Tibial artery (tissue), 4 donors: ENCODE measurements at regions not wholly inside any gene's neighbourhood (a gene's known extent, or its start where the extent isn't known, plus 50 kb on each side); places are given as distances from the start of the nearest gene placed in this dataset.

Experiments used
- DNase-seq, 2 donors: peaks; one replicate each; pipeline ENCODE4 v3.0.0-alpha.2; 2019
- H3K27ac ChIP-seq, 2 donors: fragments of 200-600 bp; sonication (generic) in 1 of 2; 1 replicate in 1 of 2; 2 replicates in 1 of 2; pipeline ENCODE4 v1.5.1; 2018 to 2019; ENCODE audit warnings: mild to moderate bottlenecking in 1 of 2
- H3K27me3 ChIP-seq, 2 donors: fragments of 200-600 bp; sonication (generic) in 1 of 2; one replicate each; pipeline versions ENCODE4 v1.5.1 to v1.6.0; 2016 to 2019
- H3K36me3 ChIP-seq, 3 donors: fragments of 200-600 bp; sonication (generic) in 2 of 3; one replicate each; pipeline ENCODE4 v1.5.1; 2016 to 2019; ENCODE audit warnings: mild to moderate bottlenecking in 2 of 3
- H3K4me1 ChIP-seq, 4 donors: fragments of 200-600 bp; sonication (generic) in 2 of 4; 1 replicate in 3 of 4; 2 replicates in 1 of 4; pipeline ENCODE4 v1.5.1; 2016 to 2019
- H3K4me3 ChIP-seq, 2 donors: fragments of 200-600 bp; sonication (generic) in 1 of 2; 1 replicate in 1 of 2; 2 replicates in 1 of 2; pipeline ENCODE4 v1.5.1; 2018 to 2019; ENCODE audit warnings: mild to moderate bottlenecking in 2 of 2
- H3K9me3 ChIP-seq, 3 donors: fragments of 200-600 bp; sonication (generic) in 1 of 3; one replicate each; pipeline ENCODE4 v1.5.1; 2016 to 2019
- intact Hi-C: fragments of 100-400 bp; cut with DNase I; formaldehyde crosslinking; loops from one replicate; pipeline ENCODE4 v1.15.0; 2023; ENCODE audit warnings: low total_unique reads
- TF ChIP-seq, protein P1 (sequence below), 2 experiments: fragments of 200-600 bp in 1 of 2; fragments of 450-650 bp in 1 of 2; IDR thresholded peaks; one replicate each; pipeline ENCODE4 v1.5.1; 2017 to 2019; ENCODE audit warnings: antibody characterized with exemption in 2 of 2, mild to moderate bottlenecking in 1 of 2, moderate library complexity in 1 of 2

DNA sequence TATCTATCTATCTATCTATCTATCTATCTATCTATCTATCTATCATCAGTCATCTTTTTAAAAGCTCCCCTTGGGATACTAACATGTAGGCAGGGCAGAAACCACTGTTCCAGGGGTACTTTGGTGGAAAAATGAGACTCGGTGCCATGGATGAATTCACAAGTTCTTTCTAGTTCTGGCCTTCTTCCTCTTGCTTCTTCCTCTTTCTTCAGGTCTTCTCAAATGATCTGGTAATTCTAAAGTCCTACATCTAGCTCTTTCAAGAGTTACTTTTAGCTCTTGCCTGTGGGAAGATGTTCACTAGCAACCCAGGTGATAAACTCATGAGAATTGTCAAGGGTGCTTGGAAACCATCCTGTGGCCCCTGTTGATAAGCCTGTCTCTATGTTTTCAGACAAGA is 168.5 kb upstream of the TBC1D5 start:
- no peak for DNase-seq
- intact Hi-C loops: no loop called here
- TF ChIP-seq, protein P1, sequence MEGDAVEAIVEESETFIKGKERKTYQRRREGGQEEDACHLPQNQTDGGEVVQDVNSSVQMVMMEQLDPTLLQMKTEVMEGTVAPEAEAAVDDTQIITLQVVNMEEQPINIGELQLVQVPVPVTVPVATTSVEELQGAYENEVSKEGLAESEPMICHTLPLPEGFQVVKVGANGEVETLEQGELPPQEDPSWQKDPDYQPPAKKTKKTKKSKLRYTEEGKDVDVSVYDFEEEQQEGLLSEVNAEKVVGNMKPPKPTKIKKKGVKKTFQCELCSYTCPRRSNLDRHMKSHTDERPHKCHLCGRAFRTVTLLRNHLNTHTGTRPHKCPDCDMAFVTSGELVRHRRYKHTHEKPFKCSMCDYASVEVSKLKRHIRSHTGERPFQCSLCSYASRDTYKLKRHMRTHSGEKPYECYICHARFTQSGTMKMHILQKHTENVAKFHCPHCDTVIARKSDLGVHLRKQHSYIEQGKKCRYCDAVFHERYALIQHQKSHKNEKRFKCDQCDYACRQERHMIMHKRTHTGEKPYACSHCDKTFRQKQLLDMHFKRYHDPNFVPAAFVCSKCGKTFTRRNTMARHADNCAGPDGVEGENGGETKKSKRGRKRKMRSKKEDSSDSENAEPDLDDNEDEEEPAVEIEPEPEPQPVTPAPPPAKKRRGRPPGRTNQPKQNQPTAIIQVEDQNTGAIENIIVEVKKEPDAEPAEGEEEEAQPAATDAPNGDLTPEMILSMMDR (IDR thresholded peaks at IDR 0.05): no peak
- H3K27ac ChIP-seq: no peak overlapping the region
- H3K4me3 ChIP-seq: no peak overlapping the region
- H3K9me3 ChIP-seq: no peaks in the 10 kb centered on the region
- H3K27me3 ChIP-seq: peaks cover 0 to 2% of the 10 kb centered on the region in 2 donors
- H3K36me3 ChIP-seq: no peaks in the 10 kb centered on the region
- H3K4me1 ChIP-seq: no peaks in the 10 kb centered on the region

DNA sequence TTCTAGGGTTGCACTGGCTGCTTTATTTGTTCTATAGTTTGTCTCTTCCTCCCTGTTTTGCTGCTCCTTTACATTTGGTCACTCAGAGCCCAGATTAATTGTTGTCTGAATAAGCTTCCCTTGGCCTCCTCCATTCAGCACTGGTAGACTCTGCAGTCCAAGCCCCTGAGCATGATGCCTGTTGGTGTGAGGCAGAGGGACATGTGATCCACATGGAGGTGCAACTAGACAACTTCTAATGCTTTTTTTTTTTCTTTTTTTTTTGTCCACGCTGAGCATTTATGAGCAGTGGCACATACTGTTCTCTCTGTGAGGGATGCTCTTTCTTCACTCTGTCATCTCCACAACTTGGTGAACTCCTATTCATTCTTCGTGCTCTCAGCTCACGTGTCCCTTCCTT is 167.3 kb upstream of the TBC1D5 start:
- Histone ChIP-seq H3K36me3 (no peaks in the 10 kb centered on the region), H3K27ac (no peak overlapping the region), H3K27me3 (peaks cover 0 to 2% of the 10 kb centered on the region in 2 donors), H3K4me1 (no peaks in the 10 kb centered on the region), H3K4me3 (no peak overlapping the region), H3K9me3 (no peaks in the 10 kb centered on the region)
- DNase-seq: no peak
- intact Hi-C loops: no loop called here
- TF ChIP-seq, protein P1 (IDR thresholded peaks at IDR 0.05): no peak

DNA sequence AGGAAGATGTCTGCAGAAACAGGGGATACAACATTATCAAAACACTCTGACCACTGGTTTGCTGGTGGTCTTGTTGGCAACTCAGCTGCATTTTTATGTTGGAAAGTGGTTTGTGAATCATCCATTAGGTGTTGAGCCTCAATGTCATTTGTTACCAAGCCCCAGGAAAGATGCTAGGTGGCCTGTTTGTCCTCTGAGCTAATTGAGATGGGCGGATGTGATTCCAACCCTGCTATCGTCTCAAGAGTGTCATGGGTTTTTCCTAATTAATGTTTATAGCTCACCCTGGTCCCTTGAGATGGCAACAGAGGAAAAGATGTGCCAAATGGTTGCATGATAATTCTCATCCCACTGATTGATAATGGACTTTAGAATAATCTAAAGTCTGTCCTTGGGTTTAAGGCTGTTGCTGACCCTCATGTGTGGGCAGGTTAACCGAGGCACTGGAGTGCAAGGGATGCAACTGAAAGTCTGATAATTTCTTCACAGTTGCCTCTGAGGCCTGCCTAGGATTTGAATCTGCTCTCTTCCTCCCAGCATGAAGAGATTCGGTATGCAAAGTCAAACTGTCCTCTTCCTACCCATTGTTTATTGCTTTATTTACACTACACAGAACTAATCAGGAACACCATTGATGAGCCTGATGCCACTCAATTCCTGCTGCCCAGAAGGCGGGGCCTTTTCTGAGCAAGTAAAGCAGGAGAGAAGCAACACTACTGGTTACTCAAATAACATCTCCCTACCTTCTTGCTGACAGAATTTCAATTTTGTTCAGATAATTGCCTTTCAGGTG is 166.2 kb upstream of the TBC1D5 start:
- H3K36me3 ChIP-seq: no peaks in the 10 kb centered on the region
- TF ChIP-seq, protein P1 (IDR thresholded peaks at IDR 0.05): no peak

DNA sequence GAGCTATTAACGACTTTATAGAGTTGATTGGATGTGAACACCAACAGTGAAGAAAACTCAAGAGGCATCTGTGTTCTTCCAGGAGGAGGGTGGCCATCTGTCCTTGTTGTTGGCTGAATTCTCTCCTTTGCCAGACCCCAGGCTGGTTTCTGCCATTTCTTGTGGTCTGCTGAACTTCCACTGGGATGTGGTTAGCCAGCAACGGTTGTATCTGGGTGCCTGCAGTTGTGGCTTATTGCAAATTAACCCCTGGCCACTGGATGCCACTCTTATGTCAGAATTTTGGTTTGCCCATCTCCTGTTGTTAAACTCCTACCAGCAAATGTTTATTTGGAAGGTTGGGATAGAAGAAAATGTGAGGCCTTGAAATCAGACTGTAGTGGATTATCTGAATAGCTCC is 163.6 kb upstream of the TBC1D5 start:
- H3K4me1 ChIP-seq: no peaks in the 10 kb centered on the region
- no peaks in the 10 kb centered on the region for H3K36me3 ChIP-seq
- no peak for DNase-seq
- intact Hi-C loops: no loop called here
- no peak overlapping the region for H3K4me3 ChIP-seq
- H3K27ac ChIP-seq: no peak overlapping the region
- no peaks in the 10 kb centered on the region for H3K9me3 ChIP-seq
- no peaks in the 10 kb centered on the region for H3K27me3 ChIP-seq
- TF ChIP-seq, protein P1 (IDR thresholded peaks at IDR 0.05): no peak

More for the DNA sequence above, 166.2 kb upstream of the TBC1D5 start:
- Histone ChIP-seq H3K4me1 (no peaks in the 10 kb centered on the region), H3K9me3 (no peaks in the 10 kb centered on the region), H3K27ac (no peak overlapping the region), H3K27me3 (peaks cover 0 to 2% of the 10 kb centered on the region in 2 donors), H3K4me3 (no peak overlapping the region)
- intact Hi-C loops: no loop called here
- DNase-seq: no peak

DNA sequence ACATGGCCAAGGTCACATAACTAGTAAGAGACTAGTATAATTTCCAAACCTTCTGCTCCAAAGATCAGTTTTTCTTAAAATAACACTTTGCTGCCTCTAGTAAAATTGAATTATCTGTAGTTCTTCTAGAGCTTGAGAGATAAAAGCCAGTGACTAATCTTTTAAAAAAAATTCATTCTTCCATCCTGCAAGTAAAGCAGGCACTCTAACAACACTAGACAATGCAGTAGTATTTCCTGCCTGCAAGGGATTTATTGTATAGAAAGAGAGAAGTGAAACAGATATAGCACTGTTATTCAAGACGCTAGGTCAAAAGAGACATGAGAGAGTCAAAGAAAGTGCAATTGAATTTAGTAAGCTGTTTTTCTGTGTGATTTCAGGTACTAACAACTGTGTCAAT is 159.5 kb upstream of the TBC1D5 start:
- Histone ChIP-seq H3K27me3 (no peaks in the 10 kb centered on the region), H3K4me3 (no peak overlapping the region), H3K9me3 (peaks cover 0 to 6% (median 0%) of the 10 kb centered on the region in 3 donors), H3K4me1 (no peaks in the 10 kb centered on the region), H3K27ac (no peak overlapping the region), H3K36me3 (no peaks in the 10 kb centered on the region)
- TF ChIP-seq, protein P1 (IDR thresholded peaks at IDR 0.05): no peak
- intact Hi-C loops: no loop called here
- no peak for DNase-seq
